ENCODE measurements at regions not wholly inside any gene's neighbourhood (a gene's known extent, or its start where the extent isn't known, plus 50 kb on each side); places are given as distances from the start of the nearest gene placed in this dataset.

- TF ChIP-seq CTCF (IDR thresholded peaks at IDR 0.05) (no peak), POLR2A (IDR thresholded peaks at IDR 0.05) (no peak)
Observed at GRCh38 chr15:69987492-69988489, 109.9 kb downstream of the TLE3 start.

Measured in thyroid gland (tissue), 4 donors.